Prostate gland (tissue), 2 donors: ENCODE measurements at regions not wholly inside any gene's neighbourhood (a gene's known extent, or its start where the extent isn't known, plus 50 kb on each side); places are given as distances from the start of the nearest gene placed in this dataset.

ENCODE experiments used
- DNase-seq: peaks from one replicate; pipeline ENCODE4 v3.0.0-alpha.2; 2019; ENCODE audit warnings: low spot score
- H3K27ac ChIP-seq, 2 donors: fragments of 200-600 bp; sonication (generic); 2 replicates each; pipeline ENCODE4 v1.5.1; 2017 to 2019
- H3K27me3 ChIP-seq: fragments of 200-600 bp; sonication (generic); replicated peaks from 2 replicates; pipeline ENCODE4 v1.5.1; 2019; ENCODE audit not compliant: insufficient read depth
- H3K36me3 ChIP-seq, 2 donors: fragments of 200-600 bp; sonication (generic); 1 replicate in 1 of 2; 2 replicates in 1 of 2; pipeline versions ENCODE4 v1.5.1 to v1.8.1; 2017 to 2019
- H3K4me1 ChIP-seq: fragments of 200-600 bp; sonication (generic); replicated peaks from 2 replicates; pipeline ENCODE4 v1.5.1; 2019
- H3K4me3 ChIP-seq, 2 donors: fragments of 200-600 bp; sonication (generic); 2 replicates each; pipeline ENCODE4 v1.5.1; 2017 to 2019
- H3K9me3 ChIP-seq: fragments of 200-600 bp; sonication (generic); 2 replicates; pipeline ENCODE4 v1.5.1; 2017
- POLR2A ChIP-seq: fragments of 450-650 bp; IDR thresholded peaks from one replicate; pipeline ENCODE4 v1.6.1; 2016; ENCODE audit warnings: antibody characterized with exemption, mild to moderate bottlenecking
- POLR2AphosphoS5 ChIP-seq: sonication (generic); formaldehyde crosslinking; IDR thresholded peaks from one replicate; pipeline ENCODE4 v1.6.1; 2017; ENCODE audit warnings: antibody characterized with exemption
- WGBS: methylation state at CpG from one replicate; pipeline ENCODE4 v1.1.5; 2018; 5-methylcytosine and 5-hydroxymethylcytosine counted together
- intact Hi-C: fragments of 100-400 bp; cut with DNase I; formaldehyde crosslinking; loops from one replicate; pipeline ENCODE4 v1.14.2; 2022
- TF ChIP-seq, protein P1 (sequence below), 4 experiments: fragments of 200-600 bp in 2 of 4; fragments of 450-650 bp in 2 of 4; sonication (generic) in 2 of 4; IDR thresholded peaks; 1 replicate in 3 of 4; 2 replicates in 1 of 4; pipeline ENCODE4 v1.5.1; 2016 to 2019; ENCODE audit warnings: antibody characterized with exemption in 4 of 4, mild to moderate bottlenecking in 2 of 4, moderate library complexity in 2 of 4

DNA sequence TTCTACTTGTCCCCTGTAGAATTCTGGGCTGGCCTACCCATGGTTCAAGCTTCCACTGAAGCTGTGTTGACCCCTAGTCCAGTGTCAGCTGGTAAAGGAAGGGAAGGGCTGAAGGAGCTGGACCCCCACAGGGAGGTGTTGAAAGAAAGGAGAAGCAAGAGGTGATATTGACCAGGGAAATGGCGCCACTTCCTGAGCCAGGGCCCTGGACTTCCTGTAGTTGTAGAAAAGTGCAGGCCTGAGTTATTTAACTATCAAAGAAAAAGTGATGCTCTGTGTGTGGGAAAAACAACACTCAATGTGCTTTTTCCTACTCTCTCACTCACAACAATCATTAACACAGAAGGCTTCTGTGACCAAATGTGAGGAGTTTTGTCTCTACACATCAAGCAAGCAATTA is 60.0 kb upstream of the IER3 start:
- Histone ChIP-seq H3K27ac (no peak overlapping the region), H3K36me3 (no peaks in the 10 kb centered on the region), H3K27me3 (no peaks in the 10 kb centered on the region), H3K4me3 (no peak overlapping the region), H3K9me3 (no peaks in the 10 kb centered on the region), H3K4me1 (no peaks in the 10 kb centered on the region)
- 92% methylated on average over 1 of the region's 1 CpG for WGBS
- no peak for DNase-seq
- TF ChIP-seq, protein P1, sequence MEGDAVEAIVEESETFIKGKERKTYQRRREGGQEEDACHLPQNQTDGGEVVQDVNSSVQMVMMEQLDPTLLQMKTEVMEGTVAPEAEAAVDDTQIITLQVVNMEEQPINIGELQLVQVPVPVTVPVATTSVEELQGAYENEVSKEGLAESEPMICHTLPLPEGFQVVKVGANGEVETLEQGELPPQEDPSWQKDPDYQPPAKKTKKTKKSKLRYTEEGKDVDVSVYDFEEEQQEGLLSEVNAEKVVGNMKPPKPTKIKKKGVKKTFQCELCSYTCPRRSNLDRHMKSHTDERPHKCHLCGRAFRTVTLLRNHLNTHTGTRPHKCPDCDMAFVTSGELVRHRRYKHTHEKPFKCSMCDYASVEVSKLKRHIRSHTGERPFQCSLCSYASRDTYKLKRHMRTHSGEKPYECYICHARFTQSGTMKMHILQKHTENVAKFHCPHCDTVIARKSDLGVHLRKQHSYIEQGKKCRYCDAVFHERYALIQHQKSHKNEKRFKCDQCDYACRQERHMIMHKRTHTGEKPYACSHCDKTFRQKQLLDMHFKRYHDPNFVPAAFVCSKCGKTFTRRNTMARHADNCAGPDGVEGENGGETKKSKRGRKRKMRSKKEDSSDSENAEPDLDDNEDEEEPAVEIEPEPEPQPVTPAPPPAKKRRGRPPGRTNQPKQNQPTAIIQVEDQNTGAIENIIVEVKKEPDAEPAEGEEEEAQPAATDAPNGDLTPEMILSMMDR (IDR thresholded peaks at IDR 0.05) = no peak
- TF ChIP-seq POLR2AphosphoS5 = no peak
- no peak for TF ChIP-seq POLR2A
- intact Hi-C loops = no loop called here

DNA sequence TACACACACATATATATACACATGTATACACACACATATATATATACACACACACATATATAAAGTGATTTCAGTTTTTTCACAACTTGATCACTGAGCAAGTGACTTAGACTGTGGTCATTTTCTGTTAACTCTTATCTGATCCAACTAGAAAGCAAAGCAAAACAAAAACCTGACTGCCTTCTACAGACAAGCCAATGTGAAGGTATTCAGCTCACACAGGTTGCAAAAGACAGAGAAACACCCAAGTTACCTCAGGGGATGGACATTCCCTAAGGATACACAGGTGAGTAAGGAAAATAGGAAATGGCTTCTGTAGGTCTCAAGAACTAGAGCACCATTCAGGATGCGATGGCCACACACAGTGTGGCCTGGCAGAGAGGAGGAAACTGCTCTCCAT is 58.4 kb upstream of the IER3 start:
- no peak overlapping the region for H3K27ac ChIP-seq
- no peak for TF ChIP-seq POLR2A
- TF ChIP-seq POLR2AphosphoS5 = no peak
- TF ChIP-seq, protein P1 (IDR thresholded peaks at IDR 0.05) = no peak
- no peaks in the 10 kb centered on the region for H3K9me3 ChIP-seq
- no peaks in the 10 kb centered on the region for H3K36me3 ChIP-seq
- no peaks in the 10 kb centered on the region for H3K4me1 ChIP-seq
- no peaks in the 10 kb centered on the region for H3K27me3 ChIP-seq
- WGBS = 81% methylated on average over 1 of the region's 1 CpG
- no peak for DNase-seq
- H3K4me3 ChIP-seq = no peak overlapping the region
- intact Hi-C loops = no loop called here

DNA sequence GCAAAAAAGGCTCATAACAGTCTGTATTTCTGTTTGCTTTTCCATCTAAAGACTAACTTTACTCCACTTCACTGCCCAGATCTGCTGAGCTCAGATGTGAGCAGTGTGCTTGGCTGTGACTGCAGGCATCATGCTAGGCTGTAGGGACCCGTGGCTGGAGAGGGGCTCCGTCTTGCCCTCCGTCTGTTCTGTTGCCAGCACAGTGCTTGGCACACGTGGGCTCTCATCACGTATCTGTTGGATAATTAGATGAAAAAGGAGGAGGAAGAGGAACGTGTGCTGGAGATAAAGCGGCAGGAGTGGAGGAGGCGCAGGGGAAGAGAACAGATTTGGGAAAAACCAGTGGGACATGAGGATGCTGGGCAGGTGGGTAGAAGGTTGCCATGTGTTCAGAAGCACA is 57.6 kb upstream of the IER3 start:
- 85% methylated on average over 8 of the region's 8 CpGs for WGBS
- no peaks in the 10 kb centered on the region for H3K4me1 ChIP-seq
- no peak overlapping the region for H3K27ac ChIP-seq
- intact Hi-C loops = no loop called here
- H3K4me3 ChIP-seq = no peak overlapping the region
- TF ChIP-seq, protein P1 (IDR thresholded peaks at IDR 0.05) = no peak
- TF ChIP-seq POLR2A (no peak), POLR2AphosphoS5 (no peak)
- H3K27me3 ChIP-seq = no peaks in the 10 kb centered on the region
- DNase-seq = no peak
- no peaks in the 10 kb centered on the region for H3K36me3 ChIP-seq
- H3K9me3 ChIP-seq = no peaks in the 10 kb centered on the region

GRCh38 chr6:30800871-30801270 is 56.5 kb upstream of the IER3 start:
- Histone ChIP-seq H3K4me1 (no peaks in the 10 kb centered on the region), H3K27ac (no peak overlapping the region), H3K9me3 (no peaks in the 10 kb centered on the region), H3K36me3 (no peaks in the 10 kb centered on the region), H3K27me3 (no peaks in the 10 kb centered on the region), H3K4me3 (no peak overlapping the region)
- TF ChIP-seq, protein P1 (IDR thresholded peaks at IDR 0.05) = no peak
- TF ChIP-seq POLR2AphosphoS5 = no peak
- WGBS = 64% methylated on average over 6 of the region's 6 CpGs
- no peak for DNase-seq
- intact Hi-C loops = no loop called here

DNA sequence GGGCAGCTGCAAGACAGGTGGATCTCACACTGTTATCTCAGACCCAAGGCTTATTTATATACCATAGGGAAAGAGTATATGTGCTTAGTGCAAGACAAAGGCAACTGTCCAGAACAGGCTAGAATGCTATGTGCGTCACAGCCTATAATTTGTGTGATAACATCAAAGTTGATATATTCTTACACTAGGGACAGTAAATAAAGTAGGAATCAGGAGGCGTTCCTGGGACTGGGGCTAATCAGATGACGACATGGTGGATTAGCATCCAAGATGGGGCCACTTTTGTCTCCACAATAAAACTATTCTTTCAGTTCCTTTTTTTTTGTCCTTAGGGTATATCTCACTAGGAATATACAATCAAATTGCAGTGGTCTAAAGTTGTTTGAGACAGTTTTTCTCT is 54.9 kb upstream of the IER3 start:
- no peak for DNase-seq
- Histone ChIP-seq H3K27me3 (no peaks in the 10 kb centered on the region), H3K36me3 (no peaks in the 10 kb centered on the region), H3K4me1 (no peaks in the 10 kb centered on the region), H3K9me3 (no peaks in the 10 kb centered on the region), H3K4me3 (no peak overlapping the region), H3K27ac (peak overlapping the region in 1 of 2 donors; percentile 17)
- 41% methylated on average over 3 of the region's 3 CpGs for WGBS
- intact Hi-C loops = no loop called here
- TF ChIP-seq, protein P1 (IDR thresholded peaks at IDR 0.05) = no peak
- TF ChIP-seq POLR2A (no peak), POLR2AphosphoS5 (no peak)
